SK-N-SH (cell line): ENCODE measurements at regions not wholly inside any gene's neighbourhood (a gene's known extent, or its start where the extent isn't known, plus 50 kb on each side); places are given as distances from the start of the nearest gene placed in this dataset.

ENCODE experiments used
- CTCF ChIA-PET: fragments of 300-600, 350-600 bp; formaldehyde crosslinking; extraction: SDS; loops from one replicate; lab custom pipeline; 2021; lab: Yijun Ruan, JAX
- POLR2A ChIA-PET: fragments of 350-600 bp; sonication (Branson Sonifier 250); formaldehyde crosslinking; extraction: SDS; loops from one replicate; lab custom pipeline; 2020; ENCODE audit warnings: antibody characterized with exemption, inconsistent platforms; lab: Yijun Ruan, JAX
- DNase-seq: peaks from one replicate; pipeline ENCODE4 v3.0.0; 2012
- H2AFZ ChIP-seq: fragments of 200-600 bp; sonication (generic); 2 replicates; pipeline ENCODE4 v1.8.1; 2016; ENCODE audit warnings: antibody characterized with exemption, mild to moderate bottlenecking, low read depth
- H3F3A ChIP-seq: fragments of 200-600 bp; sonication (generic); replicated peaks from 2 replicates; pipeline ENCODE3; 2016; ENCODE audit warnings: antibody characterized with exemption, mild to moderate bottlenecking; ENCODE audit not compliant: insufficient read depth
- H3K27ac ChIP-seq, 2 experiments: fragments of 200-500 bp in 1 of 2; fragments of 200-600 bp in 1 of 2; sonication (Bioruptor generic) in 1 of 2; sonication (generic), shearing (Covaris generic) in 1 of 2; 2 replicates each; pipeline versions ENCODE4 v1.5.1 to v1.6.1; 2014 to 2016; ENCODE audit warnings: low read depth in 2 of 2, inconsistent platforms in 1 of 2, low read length in 1 of 2, mild to moderate bottlenecking in 1 of 2, mixed read lengths in 1 of 2
- H3K27me3 ChIP-seq: fragments of 200-600 bp; sonication (generic), shearing (Covaris generic); 2 replicates; pipeline ENCODE4 v1.6.1; 2016; ENCODE audit warnings: mixed run types; ENCODE audit not compliant: insufficient read depth
- H3K36me3 ChIP-seq, 2 experiments: fragments of 200-500 bp in 1 of 2; fragments of 200-600 bp in 1 of 2; sonication (Bioruptor generic) in 1 of 2; sonication (generic) in 1 of 2; replicated peaks in 1 of 2; 2 replicates each; pipeline versions ENCODE3 to v1.5.1; 2014 to 2016; ENCODE audit warnings: low read length in 1 of 2, mild to moderate bottlenecking in 1 of 2; ENCODE audit not compliant: insufficient read depth in 2 of 2, control insufficient read depth in 1 of 2
- H3K4me1 ChIP-seq, 2 experiments: fragments of 200-500 bp in 1 of 2; fragments of 200-600 bp in 1 of 2; sonication (Bioruptor generic) in 1 of 2; sonication (generic), shearing (Covaris generic) in 1 of 2; 2 replicates each; pipeline versions ENCODE4 v1.5.1 to v1.6.1; 2014 to 2016; ENCODE audit warnings: low read depth in 1 of 2, low read length in 1 of 2, mixed run types in 1 of 2; ENCODE audit not compliant: insufficient read depth in 2 of 2, control insufficient read depth in 1 of 2
- H3K4me2 ChIP-seq: fragments of 200-600 bp; sonication (generic), shearing (Covaris generic); 2 replicates; pipeline ENCODE4 v1.6.1; 2017; ENCODE audit warnings: mixed run types
- H3K4me3 ChIP-seq, 2 experiments: fragments of 200-500 bp in 1 of 2; fragments of 200-600 bp in 1 of 2; sonication (Bioruptor generic) in 1 of 2; sonication (generic), shearing (Covaris generic) in 1 of 2; 2 replicates each; pipeline versions ENCODE4 v1.5.1 to v1.8.1; 2014 to 2016; ENCODE audit warnings: low read depth in 2 of 2, inconsistent platforms in 1 of 2, low read length in 1 of 2, mild to moderate bottlenecking in 1 of 2, mixed read lengths in 1 of 2, moderate library complexity in 1 of 2
- H3K79me2 ChIP-seq: fragments of 200-600 bp; sonication (generic); 2 replicates; pipeline ENCODE4 v1.8.1; 2017; ENCODE audit warnings: mild to moderate bottlenecking; ENCODE audit not compliant: insufficient read depth
- H3K9ac ChIP-seq: fragments of 200-600 bp; sonication (generic); 2 replicates; pipeline ENCODE4 v1.6.1; 2017; ENCODE audit warnings: mixed run types
- H3K9me2 ChIP-seq: fragments of 200-600 bp; sonication (generic); 2 replicates; pipeline ENCODE4 v1.6.1; 2017; ENCODE audit warnings: mixed run types
- H3K9me3 ChIP-seq: fragments of 200-600 bp; sonication (generic); 2 replicates; pipeline ENCODE4 v1.6.1; 2017; ENCODE audit warnings: mixed run types, mild to moderate bottlenecking, moderate library complexity
- H4K20me1 ChIP-seq: fragments of 200-600 bp; sonication (generic); 2 replicates; pipeline ENCODE4 v1.6.1; 2017; ENCODE audit warnings: mild to moderate bottlenecking, mixed run types; ENCODE audit not compliant: insufficient read depth
- CTCF ChIP-seq: fragments of 200-600 bp; sonication (generic); IDR thresholded peaks from 2 replicates; pipeline ENCODE4 v1.6.1; 2017; ENCODE audit warnings: antibody characterized with exemption, mild to moderate bottlenecking, moderate library complexity
- ELF1 ChIP-seq: IDR thresholded peaks from 2 replicates; pipeline ENCODE4 v1.4.0; 2012
- NFIC ChIP-seq: IDR thresholded peaks from 2 replicates; pipeline ENCODE4 v1.4.0; 2012; ENCODE audit warnings: borderline replicate concordance
- POLR2AphosphoS5 ChIP-seq: IDR thresholded peaks from 2 replicates; pipeline ENCODE4 v1.6.1; 2012; ENCODE audit warnings: low read depth, low read length
- RCOR1 ChIP-seq: fragments of 150-350 bp; IDR thresholded peaks from 2 replicates; pipeline ENCODE4 v1.6.1; 2017; ENCODE audit warnings: antibody characterized with exemption, low read length
- TCF12 ChIP-seq: IDR thresholded peaks from 2 replicates; pipeline ENCODE4 v1.4.0; 2012
- TEAD4 ChIP-seq: IDR thresholded peaks from 2 replicates; pipeline ENCODE4 v1.4.0; 2012; ENCODE audit warnings: mild to moderate bottlenecking, borderline replicate concordance; ENCODE audit not compliant: insufficient read depth
- WGBS: methylation state at CpG from one replicate; pipeline ENCODE4 v1.1.6; 2017; ENCODE audit warnings: low lambda C conversion rate; 5-methylcytosine and 5-hydroxymethylcytosine counted together
- TF ChIP-seq, protein P1 (sequence below): IDR thresholded peaks from 2 replicates; pipeline ENCODE4; 2012

- POLR2A ChIA-PET: no interaction called here
- DNase-seq: no peak
- H3K36me3 ChIP-seq: peaks cover 16 to 44% of the 10 kb centered on the region in 2 experiments
- H3K27me3 ChIP-seq: no peaks in the 10 kb centered on the region
- H3K9me3 ChIP-seq: no peaks in the 10 kb centered on the region
- H3K9me2 ChIP-seq: no peaks in the 10 kb centered on the region
- peak overlapping the region; percentile 23 to 28; a peak in 3 of 4 replicates for H3K27ac ChIP-seq
- CTCF ChIA-PET: interaction anchor here (1.4 to 1.6 kb wide), 2 partner anchors 54 to 57 kb away, joined by 4 read pairs; no protein-coding TSS in a partner anchor
- WGBS: 45% methylated on average over 1 of the region's 1 CpG
- peaks cover 18% of the 10 kb centered on the region for H3F3A ChIP-seq
- no peaks in the 10 kb centered on the region for H4K20me1 ChIP-seq
- peaks cover 2 to 14% of the 10 kb centered on the region in 2 experiments for H3K4me1 ChIP-seq
- no peak overlapping the region for H3K4me2 ChIP-seq
- no peaks in the 10 kb centered on the region for H3K79me2 ChIP-seq
- no peak overlapping the region for H3K9ac ChIP-seq
- TF ChIP-seq POLR2AphosphoS5 (peak; percentile 22; the same call in 1 of the 2 replicates), NFIC (peak; percentile 67), RCOR1 (no peak), TCF12 (0 out of 2 replicates have a peak, but pooled peaks have one; percentile 19), ELF1 (no peak)
- TF ChIP-seq, protein P1, sequence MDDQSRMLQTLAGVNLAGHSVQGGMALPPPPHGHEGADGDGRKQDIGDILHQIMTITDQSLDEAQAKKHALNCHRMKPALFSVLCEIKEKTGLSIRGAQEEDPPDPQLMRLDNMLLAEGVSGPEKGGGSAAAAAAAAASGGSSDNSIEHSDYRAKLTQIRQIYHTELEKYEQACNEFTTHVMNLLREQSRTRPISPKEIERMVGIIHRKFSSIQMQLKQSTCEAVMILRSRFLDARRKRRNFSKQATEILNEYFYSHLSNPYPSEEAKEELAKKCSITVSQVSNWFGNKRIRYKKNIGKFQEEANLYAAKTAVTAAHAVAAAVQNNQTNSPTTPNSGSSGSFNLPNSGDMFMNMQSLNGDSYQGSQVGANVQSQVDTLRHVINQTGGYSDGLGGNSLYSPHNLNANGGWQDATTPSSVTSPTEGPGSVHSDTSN: peak; percentile 45; the same call in 1 of the 2 replicates
- TF ChIP-seq, all 33 proteins: peak for 4
- no peak overlapping the region for H3K4me3 ChIP-seq
- H2AFZ ChIP-seq: no peak overlapping the region
Observed at GRCh38 chr4:20487852-20488251, 212.4 kb upstream of the PACRGL start.

DNA sequence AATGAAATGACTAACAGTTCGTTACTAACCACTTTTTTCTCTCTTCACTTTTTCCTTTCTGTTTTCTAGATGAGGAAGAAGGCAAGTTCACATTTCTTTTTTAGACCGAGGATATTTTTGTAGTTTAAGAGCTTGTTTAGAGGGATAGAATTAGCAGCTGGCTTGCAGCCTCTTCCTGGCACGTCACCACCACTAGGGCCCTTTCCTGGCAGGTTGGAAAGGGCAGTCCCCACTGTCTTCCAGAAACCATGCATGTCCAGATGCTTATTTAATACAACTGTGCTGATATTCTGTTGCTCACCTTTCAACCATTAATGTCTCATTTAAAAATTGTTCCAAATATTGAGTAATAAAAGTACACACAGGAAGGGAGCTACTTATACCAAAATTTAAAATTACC, 209.5 kb upstream of the PACRGL start:
- Histone ChIP-seq H3K27me3 (no peaks in the 10 kb centered on the region), H4K20me1 (no peaks in the 10 kb centered on the region; the same call in 1 of the 2 replicates), H3K4me1 (peaks cover 2 to 14% of the 10 kb centered on the region in 2 experiments)
- peak; percentile 26; the same call in 1 of the 2 replicates for TF ChIP-seq CTCF
- no peak for TF ChIP-seq TEAD4
- TF ChIP-seq, all 33 proteins: peak for 1
- DNase-seq: no peak
- WGBS: 86% methylated on average over 3 of the region's 3 CpGs
- Histone ChIP-seq H3K36me3 (peaks cover 18 to 45% of the 10 kb centered on the region in 2 experiments), H3K9me3 (no peaks in the 10 kb centered on the region), H3K9me2 (no peaks in the 10 kb centered on the region), H3K9ac (no peak overlapping the region), H2AFZ (no peak overlapping the region), H3K79me2 (no peaks in the 10 kb centered on the region), H3F3A (peaks cover 31% of the 10 kb centered on the region), H3K4me3 (no peak overlapping the region), H3K4me2 (no peak overlapping the region), H3K27ac (no peak overlapping the region)
- ChIA-PET CTCF (interaction anchor here (0.7 to 3.0 kb wide), 5 partner anchors 11 to 244 kb away, joined by 3 to 9 read pairs (median 4); no protein-coding TSS in a partner anchor), POLR2A (no interaction called here)
